Keratinocyte (primary cell): ENCODE measurements at regions not wholly inside any gene's neighbourhood (a gene's known extent, or its start where the extent isn't known, plus 50 kb on each side); places are given as distances from the start of the nearest gene placed in this dataset.

Source experiments
- DNase-seq: peaks from one replicate; pipeline ENCODE4 v3.0.0-alpha.2; 2011; ENCODE audit warnings: low read depth, missing footprints, low spot score
- FAIRE-seq: peaks from 2 replicates; lab custom pipeline; 2011; peaks lifted over from hg19 to GRCh38; lab: Jason Lieb, UNC
- H2AFZ ChIP-seq: 2 replicates; pipeline ENCODE4 v1.6.0; 2012; ENCODE audit warnings: low read length, control low read depth, inconsistent platforms; ENCODE audit not compliant: control insufficient read depth
- H3K27ac ChIP-seq: 2 replicates; pipeline ENCODE4 v1.5.1; 2011; ENCODE audit warnings: low read length; ENCODE audit not compliant: control insufficient read depth, insufficient read depth
- H3K27me3 ChIP-seq: 3 replicates; pipeline ENCODE4 v1.6.0; 2011; ENCODE audit warnings: low read length; ENCODE audit not compliant: control insufficient read depth, insufficient read depth; ENCODE audit errors: extremely low read depth
- H3K36me3 ChIP-seq, 2 experiments: 2 replicates in 1 of 2; 3 replicates in 1 of 2; pipeline ENCODE4 v1.5.1; 2011; ENCODE audit warnings: low read length in 2 of 2, mild to moderate bottlenecking in 1 of 2; ENCODE audit not compliant: control insufficient read depth in 2 of 2, insufficient read depth in 2 of 2; ENCODE audit errors: extremely low read depth in 1 of 2
- H3K4me1 ChIP-seq: 3 replicates; pipeline ENCODE4 v1.5.1; 2011; ENCODE audit warnings: low read length; ENCODE audit not compliant: control insufficient read depth, insufficient read depth; ENCODE audit errors: extremely low read depth
- H3K4me2 ChIP-seq: 3 replicates; pipeline ENCODE4 v1.6.0; 2011; ENCODE audit warnings: low read depth, low read length; ENCODE audit not compliant: control insufficient read depth, insufficient read depth; ENCODE audit errors: extremely low read depth
- H3K4me3 ChIP-seq, 3 experiments: fragments of 200-600 bp in 1 of 3; sonication (generic) in 1 of 3; 2 replicates in 2 of 3; 3 replicates in 1 of 3; pipeline ENCODE4 v1.5.1; 2011 to 2016; ENCODE audit warnings: low read length in 3 of 3, mild to moderate bottlenecking in 3 of 3, control low read depth in 2 of 3, inconsistent platforms in 1 of 3, low read depth in 1 of 3, mixed read lengths in 1 of 3, mixed run types in 1 of 3, moderate library complexity in 1 of 3; ENCODE audit not compliant: control insufficient read depth in 2 of 3, insufficient read depth in 2 of 3; ENCODE audit errors: extremely low read depth in 1 of 3
- H3K79me2 ChIP-seq: 2 replicates; pipeline ENCODE4 v1.6.0; 2012; ENCODE audit warnings: low read length; ENCODE audit not compliant: control insufficient read depth, insufficient read depth
- H3K9ac ChIP-seq: 3 replicates; pipeline ENCODE4 v1.6.0; 2011; ENCODE audit warnings: low read length; ENCODE audit not compliant: control insufficient read depth, insufficient read depth; ENCODE audit errors: extremely low read depth
- H3K9me1 ChIP-seq: 3 replicates; pipeline ENCODE4 v1.6.0; 2011; ENCODE audit warnings: low read length; ENCODE audit not compliant: control insufficient read depth, insufficient read depth; ENCODE audit errors: extremely low read depth
- H3K9me3 ChIP-seq: 2 replicates; pipeline ENCODE4 v1.5.1; 2012; ENCODE audit warnings: low read depth, low read length; ENCODE audit not compliant: control insufficient read depth
- H4K20me1 ChIP-seq: 3 replicates; pipeline ENCODE4 v1.6.0; 2011; ENCODE audit warnings: low read length; ENCODE audit not compliant: control insufficient read depth, insufficient read depth; ENCODE audit errors: extremely low read depth
- EZH2 ChIP-seq: IDR thresholded peaks from one replicate; pipeline ENCODE4 v1.6.1; 2012; ENCODE audit warnings: inconsistent platforms, mild to moderate bottlenecking, low read length, moderate library complexity
- dilution Hi-C: fragments of 300-500 bp; cut with MboI; formaldehyde crosslinking; loops from one replicate; pipeline ENCODE4 v1.7.0; 2020; ENCODE audit warnings: low sequenced_read_pairs; ENCODE audit not compliant: extremely low pct_ligation_motif_present
- TF ChIP-seq, protein P1 (sequence below), 3 experiments: IDR thresholded peaks in 1 of 3; conservative IDR thresholded peaks in 1 of 3; optimal IDR thresholded peaks in 1 of 3; 2 replicates in 2 of 3; 3 replicates in 1 of 3; pipeline versions ENCODE3 to v1.5.1; 2011; ENCODE audit warnings: low read length in 3 of 3, mild to moderate bottlenecking in 3 of 3, moderate library complexity in 2 of 3, control low read depth in 1 of 3, inconsistent platforms in 1 of 3; ENCODE audit not compliant: insufficient read depth in 2 of 3; ENCODE audit errors: extremely low read depth in 1 of 3

DNA sequence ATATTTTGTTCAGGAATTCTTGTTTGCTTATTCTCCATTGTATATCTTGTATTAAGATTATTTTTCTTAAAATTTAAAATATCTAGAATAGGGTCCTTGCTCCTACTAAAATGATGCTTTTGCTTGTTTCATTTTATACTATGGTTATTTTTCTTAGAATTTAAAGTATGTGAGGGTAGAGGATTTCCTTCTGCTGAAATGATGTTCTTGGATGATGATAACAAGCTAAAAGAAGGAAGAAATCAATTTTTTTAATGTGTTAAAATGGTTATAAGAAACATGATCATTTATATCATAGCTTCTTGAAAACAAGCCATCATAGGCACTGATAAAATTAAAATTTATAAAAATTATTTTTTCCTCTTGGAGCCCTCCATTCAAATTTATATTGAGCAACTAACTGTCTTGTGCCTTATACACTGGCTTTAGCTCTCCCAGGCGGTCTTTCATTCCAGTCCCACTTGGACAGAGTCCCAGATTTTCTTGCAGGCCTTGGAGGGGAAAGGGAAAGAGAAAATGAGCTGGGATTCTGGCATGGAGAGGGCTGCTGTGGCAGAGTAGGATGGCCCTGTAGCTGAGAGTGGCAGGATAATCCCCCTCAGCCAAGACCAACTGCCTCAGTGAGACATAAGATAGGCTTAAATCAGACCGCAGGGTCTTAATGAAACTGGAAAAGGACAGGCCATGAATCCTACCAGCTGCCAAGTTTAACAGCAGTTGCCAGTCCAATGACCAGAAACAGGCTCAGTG, 60.2 kb downstream of the DNAJB9 start:
- Histone ChIP-seq H3K27me3 (no peaks in the 10 kb centered on the region), H3K79me2 (no peaks in the 10 kb centered on the region), H3K9me1 (no peaks in the 10 kb centered on the region), H3K27ac (no peak overlapping the region), H4K20me1 (no peaks in the 10 kb centered on the region), H3K9me3 (no peaks in the 10 kb centered on the region), H3K36me3 (no peaks in the 10 kb centered on the region), H3K9ac (no peak overlapping the region), H3K4me1 (no peaks in the 10 kb centered on the region), H2AFZ (no peak overlapping the region), H3K4me3 (no peak overlapping the region), H3K4me2 (no peak overlapping the region)
- dilution Hi-C loops: no loop called here
- DNase-seq (no peak), FAIRE-seq (no peak)
- TF ChIP-seq, protein P1, sequence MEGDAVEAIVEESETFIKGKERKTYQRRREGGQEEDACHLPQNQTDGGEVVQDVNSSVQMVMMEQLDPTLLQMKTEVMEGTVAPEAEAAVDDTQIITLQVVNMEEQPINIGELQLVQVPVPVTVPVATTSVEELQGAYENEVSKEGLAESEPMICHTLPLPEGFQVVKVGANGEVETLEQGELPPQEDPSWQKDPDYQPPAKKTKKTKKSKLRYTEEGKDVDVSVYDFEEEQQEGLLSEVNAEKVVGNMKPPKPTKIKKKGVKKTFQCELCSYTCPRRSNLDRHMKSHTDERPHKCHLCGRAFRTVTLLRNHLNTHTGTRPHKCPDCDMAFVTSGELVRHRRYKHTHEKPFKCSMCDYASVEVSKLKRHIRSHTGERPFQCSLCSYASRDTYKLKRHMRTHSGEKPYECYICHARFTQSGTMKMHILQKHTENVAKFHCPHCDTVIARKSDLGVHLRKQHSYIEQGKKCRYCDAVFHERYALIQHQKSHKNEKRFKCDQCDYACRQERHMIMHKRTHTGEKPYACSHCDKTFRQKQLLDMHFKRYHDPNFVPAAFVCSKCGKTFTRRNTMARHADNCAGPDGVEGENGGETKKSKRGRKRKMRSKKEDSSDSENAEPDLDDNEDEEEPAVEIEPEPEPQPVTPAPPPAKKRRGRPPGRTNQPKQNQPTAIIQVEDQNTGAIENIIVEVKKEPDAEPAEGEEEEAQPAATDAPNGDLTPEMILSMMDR (optimal IDR thresholded peaks at IDR 0.05 in 1 of 3, IDR thresholded peaks at IDR 0.05 in 1 of 3, conservative IDR thresholded peaks at IDR 0.05 in 1 of 3; ENCODE audit: extremely low read depth in 1 of 3, insufficient read depth in 2 of 3, low read length in 3 of 3): no peak
- no peak for TF ChIP-seq EZH2

DNA sequence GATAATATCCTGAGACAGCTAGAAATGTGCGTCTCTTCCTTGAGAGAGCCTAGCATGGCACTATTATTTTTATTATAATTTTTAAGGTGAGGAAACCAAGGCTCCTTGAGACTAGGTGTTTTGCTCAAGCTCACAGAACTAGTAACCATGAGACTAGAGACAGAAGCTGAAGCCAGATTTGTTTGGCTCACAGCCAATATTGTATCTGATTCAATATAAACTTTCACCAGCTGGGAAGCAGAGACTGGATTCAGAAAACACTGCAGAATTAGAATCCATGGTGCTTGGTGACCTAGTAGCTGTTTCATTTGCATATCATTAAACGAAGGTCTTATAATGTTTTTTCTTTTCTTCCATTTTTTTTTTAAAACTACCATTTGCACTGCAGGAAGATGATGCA, 64.4 kb downstream of the DNAJB9 start:
- H3K9me1 ChIP-seq: no peaks in the 10 kb centered on the region
- H3K27ac ChIP-seq: no peak overlapping the region
- DNase-seq (no peak), FAIRE-seq (no peak)
- H3K36me3 ChIP-seq: no peaks in the 10 kb centered on the region
- H3K4me1 ChIP-seq: no peaks in the 10 kb centered on the region
- H3K9ac ChIP-seq: no peak overlapping the region
- no peaks in the 10 kb centered on the region for H3K9me3 ChIP-seq
- no peaks in the 10 kb centered on the region for H3K79me2 ChIP-seq
- H2AFZ ChIP-seq: no peak overlapping the region
- H3K27me3 ChIP-seq: no peaks in the 10 kb centered on the region
- H4K20me1 ChIP-seq: no peaks in the 10 kb centered on the region
- H3K4me3 ChIP-seq: no peak overlapping the region
- dilution Hi-C loops: no loop called here
- TF ChIP-seq, protein P1 (optimal IDR thresholded peaks at IDR 0.05 in 1 of 3, IDR thresholded peaks at IDR 0.05 in 1 of 3, conservative IDR thresholded peaks at IDR 0.05 in 1 of 3; ENCODE audit: extremely low read depth in 1 of 3, insufficient read depth in 2 of 3, low read length in 3 of 3): no peak
- H3K4me2 ChIP-seq: no peak overlapping the region
